AG09319 (cell line): ENCODE measurements at regions not wholly inside any gene's neighbourhood (a gene's known extent, or its start where the extent isn't known, plus 50 kb on each side); places are given as distances from the start of the nearest gene placed in this dataset.

Experiments
- DNase-seq: peaks from one replicate; pipeline ENCODE4 v3.0.0-alpha.2; 2010; ENCODE audit warnings: low read depth; ENCODE audit errors: extremely low read depth
- CTCF ChIP-seq: IDR thresholded peaks from 2 replicates; pipeline ENCODE4 v1.5.1; 2011; ENCODE audit warnings: low read depth, mild to moderate bottlenecking, inconsistent platforms, low read length, moderate library complexity

- DNase-seq = no peak
- no peak for TF ChIP-seq CTCF
Observed at GRCh38 chr7:109996927-109997326, 1094.0 kb upstream of the LRRN3 start.

GRCh38 chr7:109997837-109998236 is 1093.1 kb upstream of the LRRN3 start:
- TF ChIP-seq CTCF = no peak
- no peak for DNase-seq

- TF ChIP-seq CTCF = no peak
- no peak for DNase-seq
Observed at GRCh38 chr7:110001254-110001938, 1089.5 kb upstream of the LRRN3 start.

GRCh38 chr7:110003827-110004226 is 1087.1 kb upstream of the LRRN3 start:
- no peak for TF ChIP-seq CTCF
- no peak for DNase-seq

GRCh38 chr7:110007320-110008063 is 1083.4 kb upstream of the LRRN3 start:
- no peak for DNase-seq
- no peak for TF ChIP-seq CTCF

GRCh38 chr7:110010359-110010758 is 1080.6 kb upstream of the LRRN3 start:
- TF ChIP-seq CTCF = no peak
- DNase-seq = no peak

GRCh38 chr7:110017405-110017804 is 1073.5 kb upstream of the LRRN3 start:
- TF ChIP-seq CTCF = no peak

More at GRCh38 chr7:110017405-110017804, 1073.5 kb upstream of the LRRN3 start:
- DNase-seq = no peak
